ENCODE measurements at regions not wholly inside any gene's neighbourhood (a gene's known extent, or its start where the extent isn't known, plus 50 kb on each side); places are given as distances from the start of the nearest gene placed in this dataset.
A peak's percentile ranks its signal among the peaks of the same experiment; 100 is the strongest.
"Not testable (repeated sequence)": the region's sequence is repeated elsewhere in the genome, so short reads cannot be mapped to it uniquely, and the experiment has no call there.

DNA sequence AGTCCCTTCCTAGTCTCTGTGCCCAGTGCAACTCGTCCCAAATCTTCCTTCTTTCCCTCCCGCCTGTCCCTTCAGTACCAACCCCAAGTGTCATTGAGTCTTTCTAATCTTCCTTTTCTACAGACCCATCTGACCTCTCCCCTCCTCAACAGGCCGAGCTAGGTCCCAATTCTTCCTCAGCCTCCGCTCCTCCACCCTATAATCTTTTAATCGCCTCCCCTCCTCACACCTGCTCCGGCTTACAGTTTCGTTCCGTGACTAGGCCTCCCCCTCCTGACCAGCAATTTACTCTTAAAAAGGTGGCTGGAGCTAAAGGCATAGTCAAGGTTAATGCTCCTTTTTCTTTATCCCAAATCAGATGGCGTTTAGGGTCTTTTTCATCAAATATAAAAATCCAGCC, 123.1 kb upstream of the MAP2 start:
- H3K27me3 ChIP-seq (ENCODE audit: insufficient read depth, low read length) = not testable (repeated sequence)
- H3K4me1 Mint-ChIP-seq = peaks cover 51 to 83% of the 10 kb centered on the region in 2 experiments

More for the DNA sequence above, 123.1 kb upstream of the MAP2 start:
- H4K8ac ChIP-seq (replicated peaks; ENCODE audit: insufficient read length, low read depth, low read length); H3K4me1 ChIP-seq (ENCODE audit: insufficient read depth, low read length); H3K23ac ChIP-seq (ENCODE audit: insufficient read length, low read depth, low read length); H3K27me3 Mint-ChIP-seq (ENCODE audit: low read depth); H2AFZ ChIP-seq (ENCODE audit: low read length); H3K18ac ChIP-seq (ENCODE audit: insufficient read length, low read depth, low read length); H3K56ac ChIP-seq (ENCODE audit: insufficient read length, low read depth, low read length); H2BK5ac ChIP-seq (ENCODE audit: insufficient read length, low read length); H4K91ac ChIP-seq (ENCODE audit: insufficient read length, low read depth, low read length); H3T11ph ChIP-seq (ENCODE audit: low read length); DNase-seq; H2BK120ac ChIP-seq (ENCODE audit: low read depth, low read length, poor library complexity, severe bottlenecking); H3K14ac ChIP-seq (ENCODE audit: insufficient read depth, low read length); H2BK20ac ChIP-seq (ENCODE audit: low read depth, low read length, poor library complexity, severe bottlenecking); H3K4ac ChIP-seq (ENCODE audit: low read depth, low read length); H3K27ac ChIP-seq (ENCODE audit: insufficient read length, low read depth, low read length); H3K9me3 ChIP-seq (ENCODE audit: control insufficient read depth, low read depth, low read length); H3K79me1 ChIP-seq (ENCODE audit: insufficient read depth, low read depth, low read length, poor library complexity, severe bottlenecking); H2BK12ac ChIP-seq (ENCODE audit: insufficient read length, low read depth, low read length); H2AK5ac ChIP-seq (ENCODE audit: insufficient read length, low read length); H4K20me1 ChIP-seq (ENCODE audit: control insufficient read depth, insufficient read depth, insufficient read length); H4K5ac ChIP-seq (ENCODE audit: insufficient read length, low read depth, low read length); H2BK15ac ChIP-seq (ENCODE audit: low read depth, low read length); H3K23me2 ChIP-seq (ENCODE audit: insufficient read length, low read depth, low read length, poor library complexity, severe bottlenecking); H3K79me2 ChIP-seq (ENCODE audit: insufficient read depth, low read length): not testable (repeated sequence)
- H3K27ac Mint-ChIP-seq = peak overlapping the region; percentile 97 to 99 (median 98)
- peaks cover 0 to 24% of the 10 kb centered on the region in 2 experiments; a peak in 4 of 5 replicates for H3K9me3 Mint-ChIP-seq
- Histone ChIP-seq H3K4me2 (ENCODE audit: insufficient read depth, insufficient read length, low read length) (peak overlapping the region; percentile 40), H3K9ac (ENCODE audit: extremely low read depth, insufficient read length, low read length) (peak overlapping the region; percentile 93)
- peaks cover 46 to 59% (median 58%) of the 10 kb centered on the region in 3 experiments for H3K36me3 Mint-ChIP-seq (ENCODE audit: insufficient read depth in 1 of 3, low read depth in 3 of 3)
- WGBS (ENCODE audit: extremely low coverage, insufficient read length, low lambda C conversion rate) = no CpG with 5 or more reads among the region's 9 CpGs
- H3K4me3 Mint-ChIP-seq = peak overlapping the region; percentile 99 to 100

Measured in H9 (cell line).